ENCODE measurements at regions not wholly inside any gene's neighbourhood (a gene's known extent, or its start where the extent isn't known, plus 50 kb on each side); places are given as distances from the start of the nearest gene placed in this dataset.
"Not testable (repeated sequence)": the region's sequence is repeated elsewhere in the genome, so short reads cannot be mapped to it uniquely, and the experiment has no call there.

- DNase-seq (ENCODE audit: low read depth) = no peak
- no peak overlapping the region for H3K4me3 ChIP-seq (ENCODE audit: low read depth, low read length)
- TF ChIP-seq, protein P1, sequence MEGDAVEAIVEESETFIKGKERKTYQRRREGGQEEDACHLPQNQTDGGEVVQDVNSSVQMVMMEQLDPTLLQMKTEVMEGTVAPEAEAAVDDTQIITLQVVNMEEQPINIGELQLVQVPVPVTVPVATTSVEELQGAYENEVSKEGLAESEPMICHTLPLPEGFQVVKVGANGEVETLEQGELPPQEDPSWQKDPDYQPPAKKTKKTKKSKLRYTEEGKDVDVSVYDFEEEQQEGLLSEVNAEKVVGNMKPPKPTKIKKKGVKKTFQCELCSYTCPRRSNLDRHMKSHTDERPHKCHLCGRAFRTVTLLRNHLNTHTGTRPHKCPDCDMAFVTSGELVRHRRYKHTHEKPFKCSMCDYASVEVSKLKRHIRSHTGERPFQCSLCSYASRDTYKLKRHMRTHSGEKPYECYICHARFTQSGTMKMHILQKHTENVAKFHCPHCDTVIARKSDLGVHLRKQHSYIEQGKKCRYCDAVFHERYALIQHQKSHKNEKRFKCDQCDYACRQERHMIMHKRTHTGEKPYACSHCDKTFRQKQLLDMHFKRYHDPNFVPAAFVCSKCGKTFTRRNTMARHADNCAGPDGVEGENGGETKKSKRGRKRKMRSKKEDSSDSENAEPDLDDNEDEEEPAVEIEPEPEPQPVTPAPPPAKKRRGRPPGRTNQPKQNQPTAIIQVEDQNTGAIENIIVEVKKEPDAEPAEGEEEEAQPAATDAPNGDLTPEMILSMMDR (conservative IDR thresholded peaks at IDR 0.05; ENCODE audit: low read depth, low read length) = no peak
These were observed 80.9 kb upstream of the IRX2 start for GRCh38 chr5:2832394-2832793.

- no peak for DNase-seq (ENCODE audit: low read depth)
- TF ChIP-seq, protein P1 (conservative IDR thresholded peaks at IDR 0.05; ENCODE audit: low read depth, low read length) = no peak
- no peak overlapping the region for H3K4me3 ChIP-seq (ENCODE audit: low read depth, low read length)
These were observed 77.8 kb upstream of the IRX2 start for GRCh38 chr5:2829239-2829638.

DNA sequence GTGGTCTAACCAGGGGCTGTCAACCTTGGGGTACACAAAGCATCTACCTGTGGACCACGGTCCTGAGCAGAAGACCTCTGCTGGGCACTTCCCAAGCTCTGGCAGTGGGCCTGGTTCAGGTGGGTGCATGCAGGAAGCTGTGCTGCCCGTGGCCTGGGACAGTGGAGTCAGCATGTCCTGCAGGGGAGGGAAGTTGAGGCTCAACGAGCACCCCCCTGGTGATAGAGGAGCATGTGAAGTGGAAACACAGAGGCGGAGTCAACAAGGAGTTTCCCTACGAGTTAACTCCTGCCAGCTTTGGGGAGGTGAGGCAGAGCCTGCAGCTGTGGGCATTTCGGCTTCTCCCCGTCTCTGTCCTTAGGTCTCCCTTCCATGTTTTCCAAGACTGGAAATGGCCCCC, 67.5 kb upstream of the IRX2 start:
- no peak overlapping the region for H3K4me3 ChIP-seq (ENCODE audit: low read depth, low read length)
- no peak for DNase-seq (ENCODE audit: low read depth)
- TF ChIP-seq, protein P1 (conservative IDR thresholded peaks at IDR 0.05; ENCODE audit: low read depth, low read length) = no peak

- no peak for DNase-seq (ENCODE audit: low read depth)
- TF ChIP-seq, protein P1 (conservative IDR thresholded peaks at IDR 0.05; ENCODE audit: low read depth, low read length) = no peak
- H3K4me3 ChIP-seq (ENCODE audit: low read depth, low read length) = no peak overlapping the region
These were observed 65.6 kb upstream of the IRX2 start for GRCh38 chr5:2817031-2817603.

DNA sequence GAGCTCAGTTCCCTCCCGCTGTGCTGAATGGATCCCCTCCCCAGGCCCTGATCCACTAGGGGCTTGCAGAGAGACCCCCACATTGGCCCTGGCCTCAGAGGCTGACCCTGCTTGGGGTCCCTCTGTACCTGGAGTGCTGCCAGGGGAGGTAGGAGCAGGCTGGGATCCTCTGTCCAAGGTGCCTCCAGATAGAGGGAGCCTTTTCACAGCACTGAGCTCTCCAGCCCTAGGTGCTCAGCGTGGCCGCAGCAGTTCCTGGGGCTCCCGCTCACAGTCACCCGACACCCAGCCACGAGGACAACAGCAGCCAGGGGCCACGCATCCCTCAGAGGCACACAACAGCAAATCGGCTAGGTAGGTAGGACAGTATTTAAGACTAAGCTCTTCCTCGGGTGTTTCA, 62.2 kb upstream of the IRX2 start:
- DNase-seq (ENCODE audit: low read depth) = no peak
- no peak overlapping the region for H3K4me3 ChIP-seq (ENCODE audit: low read depth, low read length)
- TF ChIP-seq, protein P1 (conservative IDR thresholded peaks at IDR 0.05; ENCODE audit: low read depth, low read length) = no peak

GRCh38 chr5:2810644-2811043, 59.2 kb upstream of the IRX2 start:
- no peak for DNase-seq (ENCODE audit: low read depth)
- TF ChIP-seq, protein P1 (conservative IDR thresholded peaks at IDR 0.05; ENCODE audit: low read depth, low read length) = no peak
- H3K4me3 ChIP-seq (ENCODE audit: low read depth, low read length) = no peak overlapping the region

DNA sequence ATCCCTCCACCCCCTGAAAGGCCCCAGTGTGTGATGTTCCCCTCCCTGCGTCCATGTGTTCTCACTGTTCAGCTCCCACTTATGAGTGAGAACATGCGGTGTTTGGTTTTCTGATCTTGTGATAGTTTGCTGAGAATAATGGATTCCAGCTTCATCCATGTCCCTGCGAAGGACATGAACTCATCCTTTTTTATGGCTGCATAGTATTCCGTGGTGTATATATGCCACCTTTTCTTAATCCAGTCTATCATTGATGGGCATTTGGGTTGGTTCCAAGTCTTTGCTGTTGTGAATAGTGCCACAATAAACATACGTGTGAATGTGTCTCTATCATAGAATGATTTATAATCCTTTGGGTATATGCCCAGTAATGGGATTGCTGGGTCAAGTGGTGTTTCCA, 55.8 kb upstream of the IRX2 start:
- DNase-seq (ENCODE audit: low read depth); H3K4me3 ChIP-seq (ENCODE audit: low read depth, low read length): not testable (repeated sequence)
